HG02943 (cell line): ENCODE measurements at regions not wholly inside any gene's neighbourhood (a gene's known extent, or its start where the extent isn't known, plus 50 kb on each side); places are given as distances from the start of the nearest gene placed in this dataset.
"Not testable (repeated sequence)": the region's sequence is repeated elsewhere in the genome, so short reads cannot be mapped to it uniquely, and the experiment has no call there.

Source experiments
- ATAC-seq: cut with Tn5 transposase; IDR thresholded peaks from one replicate; pipeline ENCODE4 v1.9.1; 2021; ENCODE audit warnings: mild to moderate bottlenecking, low read depth, moderate library complexity; ENCODE audit not compliant: unreplicated experiment

GRCh38 chr21:6553505-6554376 lies 3967.6 kb upstream of the TPTE start:
- ATAC-seq, result not testable (repeated sequence)

DNA sequence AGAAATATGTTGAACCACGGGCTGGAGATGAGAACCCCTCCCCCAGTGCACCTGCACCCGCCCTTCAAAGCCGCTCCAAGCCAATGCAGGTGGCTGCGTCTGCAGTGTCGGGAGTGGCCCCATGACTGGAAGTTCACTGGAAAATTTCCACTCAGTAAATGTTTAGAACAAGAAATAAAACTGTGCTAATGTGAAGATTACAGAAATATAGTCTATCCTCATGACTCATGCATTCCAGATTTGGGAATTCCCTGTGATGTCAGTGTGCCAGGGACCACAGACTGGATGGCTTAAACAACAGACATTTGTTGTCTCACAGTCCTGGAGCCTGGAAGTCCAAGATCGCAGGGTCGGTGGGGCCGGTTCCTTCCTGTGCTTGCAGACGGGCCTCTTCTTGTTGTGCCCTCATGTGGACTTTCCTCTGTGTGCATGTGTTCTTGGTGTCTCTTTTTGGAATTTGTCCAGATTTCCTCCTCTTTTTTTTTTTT lies 3967.0 kb upstream of the TPTE start:
- not testable (repeated sequence) for ATAC-seq

DNA sequence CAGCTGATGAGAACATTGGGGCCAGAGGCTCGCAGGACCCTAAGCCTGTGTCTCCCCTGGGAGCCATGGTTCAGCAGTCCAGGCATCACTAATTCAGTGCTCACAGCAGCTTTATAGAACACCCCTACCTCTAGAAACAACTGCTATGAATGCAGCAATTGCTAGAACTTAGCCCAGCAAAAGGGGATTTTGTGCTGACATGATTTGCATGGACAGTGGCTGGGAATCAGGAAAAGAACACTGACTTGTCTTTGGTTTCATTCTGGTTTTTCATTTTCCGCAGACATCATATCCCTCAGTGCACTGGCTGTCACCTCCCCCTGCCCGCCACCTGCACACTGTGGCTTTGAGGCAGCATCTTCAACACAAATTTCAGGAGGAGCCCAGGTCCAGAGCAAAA lies 3964.9 kb upstream of the TPTE start:
- not testable (repeated sequence) for ATAC-seq

DNA sequence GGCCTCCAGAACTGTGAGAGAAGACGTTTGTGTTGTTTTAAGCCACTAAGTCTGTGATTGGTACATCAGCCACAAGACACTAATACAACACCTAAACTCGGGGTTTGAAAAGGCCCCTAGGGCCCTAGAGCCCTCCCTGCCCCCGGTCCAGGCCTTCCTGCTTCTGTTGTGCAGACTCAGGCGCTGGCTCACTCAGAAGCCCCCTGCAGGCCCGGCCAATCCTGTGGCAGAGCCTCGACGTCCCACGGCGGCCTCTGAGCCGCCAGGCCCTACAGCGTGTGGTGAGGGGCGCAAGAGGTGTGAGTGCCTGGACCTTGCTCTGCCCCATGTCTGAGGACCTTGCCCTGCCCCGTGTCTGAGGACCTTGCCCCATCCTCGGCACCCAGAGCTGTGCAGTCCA lies 3964.0 kb upstream of the TPTE start:
- ATAC-seq, result not testable (repeated sequence)

DNA sequence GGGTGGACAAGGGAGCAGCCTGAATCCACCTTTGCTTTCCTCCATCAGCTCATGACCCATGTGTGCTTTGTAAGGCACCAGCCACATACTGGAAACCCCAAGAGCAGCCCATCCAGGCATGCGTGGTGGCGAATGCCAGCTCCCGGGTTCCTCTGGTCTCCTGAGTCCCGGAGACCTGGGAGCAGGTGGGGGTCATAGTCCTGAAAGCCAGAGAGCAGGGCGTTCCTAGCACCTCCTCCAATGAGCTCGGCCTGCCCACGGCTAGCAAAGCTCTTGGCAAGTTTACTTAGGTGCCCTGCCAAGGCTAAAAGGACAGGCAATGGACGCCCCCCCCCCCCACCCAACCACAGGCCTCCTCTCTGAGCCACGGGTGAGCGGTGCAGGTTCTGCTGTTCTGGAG lies 3960.2 kb upstream of the TPTE start:
- not testable (repeated sequence) for ATAC-seq

GRCh38 chr21:6561578-6561977 lies 3959.8 kb upstream of the TPTE start:
- not testable (repeated sequence) for ATAC-seq

- ATAC-seq, result not testable (repeated sequence)
These were observed 3956.7 kb upstream of the TPTE start for GRCh38 chr21:6564543-6565166.

DNA sequence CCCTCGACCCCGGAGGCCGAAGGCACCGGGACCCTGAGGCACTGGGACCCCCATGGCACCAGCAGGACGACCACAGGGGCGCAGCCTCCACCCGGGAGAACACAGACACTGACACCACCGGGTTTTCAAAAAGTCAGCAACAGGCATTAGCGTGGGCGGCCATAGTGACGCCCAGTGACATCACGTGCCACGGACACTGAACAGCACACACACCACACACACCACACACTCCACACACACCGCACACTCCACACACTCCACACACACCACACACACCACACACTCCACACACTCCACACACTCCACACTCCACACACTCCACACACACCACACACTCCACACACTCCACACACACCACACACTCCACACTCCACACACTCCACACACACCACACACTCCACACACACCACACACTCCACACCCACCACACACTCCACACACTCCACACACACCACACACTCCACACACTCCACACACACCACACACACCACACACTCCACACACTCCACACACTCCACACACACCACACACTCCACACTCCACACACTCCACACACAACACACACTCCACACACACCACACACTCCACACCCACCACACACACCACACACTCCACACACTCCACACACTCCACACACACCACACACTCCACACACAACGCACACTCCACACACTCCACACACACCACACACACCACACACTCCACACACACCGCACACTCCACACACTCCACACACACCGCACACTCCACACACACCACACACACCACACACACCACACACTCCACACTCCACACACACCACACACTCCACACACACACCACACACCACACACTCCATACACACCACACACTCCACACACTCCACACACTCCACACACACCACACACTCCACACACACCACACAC lies 3955.9 kb upstream of the TPTE start:
- not testable (repeated sequence) for ATAC-seq

- not testable (repeated sequence) for ATAC-seq
These were observed 3953.8 kb upstream of the TPTE start for GRCh38 chr21:6567542-6567941.

DNA sequence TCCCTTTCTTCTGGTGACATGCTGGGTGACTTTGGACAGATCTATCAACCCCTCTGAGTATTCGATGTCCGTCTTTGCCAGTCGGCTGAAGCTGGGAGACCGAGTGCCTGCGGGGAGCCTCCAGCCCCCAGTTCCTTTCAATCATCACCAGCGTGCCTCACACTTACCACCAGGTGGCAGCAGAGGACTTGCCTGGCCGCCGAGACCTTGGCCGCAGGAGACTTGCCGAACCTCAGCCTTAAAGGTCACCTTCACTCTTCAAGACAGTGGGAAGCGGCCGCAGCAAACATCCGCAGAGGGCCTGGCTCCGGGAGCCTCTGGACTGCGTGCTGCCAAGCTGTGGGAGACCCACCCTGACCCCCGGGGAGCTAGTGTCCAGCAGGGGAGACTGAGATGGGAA lies 3952.2 kb upstream of the TPTE start:
- not testable (repeated sequence) for ATAC-seq

DNA sequence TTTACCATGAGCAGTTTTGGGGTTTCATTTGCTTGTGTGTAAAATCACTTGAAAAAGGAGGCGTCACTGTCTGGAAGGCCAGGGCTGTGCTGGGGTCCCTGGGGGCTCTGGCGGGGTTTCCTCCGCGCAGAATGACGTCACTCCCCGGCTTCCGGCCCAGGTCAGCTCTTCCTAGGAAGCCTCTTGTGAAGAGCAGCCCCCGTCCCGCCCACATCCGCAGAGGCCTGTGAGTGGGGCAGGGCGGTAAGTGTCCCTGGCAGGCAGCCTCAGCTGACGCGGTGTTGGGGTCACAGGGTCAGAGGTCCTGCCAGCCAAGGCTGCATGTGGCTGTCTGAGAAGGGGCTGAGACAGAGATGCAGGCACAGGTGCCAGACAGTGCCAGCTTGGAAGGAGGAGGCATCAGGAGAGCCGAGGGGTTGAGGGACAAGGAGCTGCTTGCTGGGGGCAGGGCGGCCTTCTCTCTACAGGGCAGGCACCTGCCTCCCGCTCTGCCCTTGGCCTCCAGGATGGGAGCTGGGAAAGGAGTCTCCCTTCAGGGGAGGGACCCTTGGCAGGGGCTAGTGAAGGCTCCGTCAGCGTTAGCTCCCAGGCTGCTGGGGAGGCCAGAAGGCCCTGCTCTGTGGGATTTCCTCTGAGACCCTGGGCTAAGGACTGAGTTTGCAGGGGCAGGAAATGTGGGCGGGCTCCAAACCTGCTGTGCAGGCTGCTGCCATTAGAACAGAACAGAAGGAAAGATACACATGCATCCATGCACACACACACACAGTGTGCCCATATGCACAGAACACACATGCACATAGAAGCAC lies 3951.6 kb upstream of the TPTE start:
- not testable (repeated sequence) for ATAC-seq

GRCh38 chr21:6570700-6571368 lies 3950.5 kb upstream of the TPTE start:
- not testable (repeated sequence) for ATAC-seq

GRCh38 chr21:6573576-6573975 lies 3947.8 kb upstream of the TPTE start:
- ATAC-seq, result not testable (repeated sequence)

DNA sequence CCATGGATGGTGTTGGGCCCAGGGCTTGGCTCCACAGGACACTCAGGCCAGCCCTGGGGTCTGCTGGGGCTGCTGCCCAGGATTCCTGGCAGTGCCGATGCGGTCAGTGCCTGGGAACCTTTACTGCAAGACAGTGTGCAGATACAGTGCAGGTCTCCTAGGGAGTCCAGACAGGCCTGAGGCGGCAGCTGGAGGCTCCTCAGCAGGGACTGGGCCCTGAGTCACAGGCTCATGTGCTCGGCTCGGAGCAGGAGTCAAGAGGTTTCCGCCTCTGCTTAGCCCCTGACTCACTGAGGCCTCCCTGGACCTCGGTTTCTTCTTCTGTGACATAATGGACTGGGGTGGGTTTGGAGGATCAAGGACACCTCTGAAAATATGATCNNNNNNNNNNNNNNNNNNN lies 3941.6 kb upstream of the TPTE start:
- ATAC-seq, result not testable (repeated sequence)
